NK-92 treated with Interleukin-12 subunit alpha and Interleukin-12 subunit beta, amount 100 ng/mL, for 24 hours (cell line): ENCODE measurements at regions not wholly inside any gene's neighbourhood (a gene's known extent, or its start where the extent isn't known, plus 50 kb on each side); places are given as distances from the start of the nearest gene placed in this dataset.
"Not testable (repeated sequence)": the region's sequence is repeated elsewhere in the genome, so short reads cannot be mapped to it uniquely, and the experiment has no call there.

Experiments used
- DNase-seq: peaks from one replicate; lab custom pipeline; 2025; lab: John Stamatoyannopoulos, UW

GRCh38 chr2:175414191-175414881 lies 232.8 kb upstream of the ATP5MC3 start:
- no peak for DNase-seq

- not testable (repeated sequence) for DNase-seq
Observed at GRCh38 chr2:175410941-175411340, 229.4 kb upstream of the ATP5MC3 start.

GRCh38 chr2:175404839-175405238 lies 223.3 kb upstream of the ATP5MC3 start:
- no peak for DNase-seq

- no peak for DNase-seq
Observed at GRCh38 chr2:175403599-175404221, 222.2 kb upstream of the ATP5MC3 start.

GRCh38 chr2:175402571-175402970 lies 221.1 kb upstream of the ATP5MC3 start:
- no peak for DNase-seq

- no peak for DNase-seq
Observed at GRCh38 chr2:175401956-175402469, 220.5 kb upstream of the ATP5MC3 start.

- DNase-seq = no peak
Observed at GRCh38 chr2:175400975-175401374, 219.5 kb upstream of the ATP5MC3 start.

- no peak for DNase-seq
Observed at GRCh38 chr2:175399326-175399725, 217.8 kb upstream of the ATP5MC3 start.

- DNase-seq = no peak
Observed at GRCh38 chr2:175398848-175399247, 217.3 kb upstream of the ATP5MC3 start.

- no peak for DNase-seq
Observed at GRCh38 chr2:175396696-175397095, 215.2 kb upstream of the ATP5MC3 start.

- no peak for DNase-seq
Observed at GRCh38 chr2:175393851-175394250, 212.3 kb upstream of the ATP5MC3 start.

- no peak for DNase-seq
Observed at GRCh38 chr2:175383286-175383685, 201.8 kb upstream of the ATP5MC3 start.

- DNase-seq = no peak
Observed at GRCh38 chr2:175373729-175374128, 192.2 kb upstream of the ATP5MC3 start.

GRCh38 chr2:175372704-175373701 lies 191.5 kb upstream of the ATP5MC3 start:
- DNase-seq = no peak

GRCh38 chr2:175371378-175371777 lies 189.9 kb upstream of the ATP5MC3 start:
- DNase-seq = no peak

- no peak for DNase-seq
Observed at GRCh38 chr2:175366815-175367214, 185.3 kb upstream of the ATP5MC3 start.

- DNase-seq = no peak
Observed at GRCh38 chr2:175363699-175364098, 182.2 kb upstream of the ATP5MC3 start.

- DNase-seq = no peak
Observed at GRCh38 chr2:175362331-175362730, 180.8 kb upstream of the ATP5MC3 start.

GRCh38 chr2:175359710-175360109 lies 178.2 kb upstream of the ATP5MC3 start:
- no peak for DNase-seq

GRCh38 chr2:175356901-175357300 lies 175.4 kb upstream of the ATP5MC3 start:
- no peak for DNase-seq

GRCh38 chr2:175355246-175355645 lies 173.7 kb upstream of the ATP5MC3 start:
- no peak for DNase-seq

GRCh38 chr2:175353275-175353674 lies 171.8 kb upstream of the ATP5MC3 start:
- DNase-seq = no peak
